Prostate gland (tissue), 2 donors: ENCODE measurements at regions not wholly inside any gene's neighbourhood (a gene's known extent, or its start where the extent isn't known, plus 50 kb on each side); places are given as distances from the start of the nearest gene placed in this dataset.
A peak's percentile ranks its signal among the peaks of the same experiment; 100 is the strongest.

Source experiments
- DNase-seq: peaks from one replicate; pipeline ENCODE4 v3.0.0-alpha.2; 2019; ENCODE audit warnings: low spot score
- H3K27ac ChIP-seq, 2 donors: fragments of 200-600 bp; sonication (generic); 2 replicates each; pipeline ENCODE4 v1.5.1; 2017 to 2019
- H3K27me3 ChIP-seq: fragments of 200-600 bp; sonication (generic); replicated peaks from 2 replicates; pipeline ENCODE4 v1.5.1; 2019; ENCODE audit not compliant: insufficient read depth
- H3K36me3 ChIP-seq, 2 donors: fragments of 200-600 bp; sonication (generic); 1 replicate in 1 of 2; 2 replicates in 1 of 2; pipeline versions ENCODE4 v1.5.1 to v1.8.1; 2017 to 2019
- H3K4me1 ChIP-seq: fragments of 200-600 bp; sonication (generic); replicated peaks from 2 replicates; pipeline ENCODE4 v1.5.1; 2019
- H3K4me3 ChIP-seq, 2 donors: fragments of 200-600 bp; sonication (generic); 2 replicates each; pipeline ENCODE4 v1.5.1; 2017 to 2019
- H3K9me3 ChIP-seq: fragments of 200-600 bp; sonication (generic); 2 replicates; pipeline ENCODE4 v1.5.1; 2017
- POLR2A ChIP-seq: fragments of 450-650 bp; IDR thresholded peaks from one replicate; pipeline ENCODE4 v1.6.1; 2016; ENCODE audit warnings: antibody characterized with exemption, mild to moderate bottlenecking
- POLR2AphosphoS5 ChIP-seq: sonication (generic); formaldehyde crosslinking; IDR thresholded peaks from one replicate; pipeline ENCODE4 v1.6.1; 2017; ENCODE audit warnings: antibody characterized with exemption
- WGBS: methylation state at CpG from one replicate; pipeline ENCODE4 v1.1.5; 2018; 5-methylcytosine and 5-hydroxymethylcytosine counted together
- intact Hi-C: fragments of 100-400 bp; cut with DNase I; formaldehyde crosslinking; loops from one replicate; pipeline ENCODE4 v1.14.2; 2022
- TF ChIP-seq, protein P1 (sequence below), 4 experiments: fragments of 200-600 bp in 2 of 4; fragments of 450-650 bp in 2 of 4; sonication (generic) in 2 of 4; IDR thresholded peaks; 1 replicate in 3 of 4; 2 replicates in 1 of 4; pipeline ENCODE4 v1.5.1; 2016 to 2019; ENCODE audit warnings: antibody characterized with exemption in 4 of 4, mild to moderate bottlenecking in 2 of 4, moderate library complexity in 2 of 4

DNA sequence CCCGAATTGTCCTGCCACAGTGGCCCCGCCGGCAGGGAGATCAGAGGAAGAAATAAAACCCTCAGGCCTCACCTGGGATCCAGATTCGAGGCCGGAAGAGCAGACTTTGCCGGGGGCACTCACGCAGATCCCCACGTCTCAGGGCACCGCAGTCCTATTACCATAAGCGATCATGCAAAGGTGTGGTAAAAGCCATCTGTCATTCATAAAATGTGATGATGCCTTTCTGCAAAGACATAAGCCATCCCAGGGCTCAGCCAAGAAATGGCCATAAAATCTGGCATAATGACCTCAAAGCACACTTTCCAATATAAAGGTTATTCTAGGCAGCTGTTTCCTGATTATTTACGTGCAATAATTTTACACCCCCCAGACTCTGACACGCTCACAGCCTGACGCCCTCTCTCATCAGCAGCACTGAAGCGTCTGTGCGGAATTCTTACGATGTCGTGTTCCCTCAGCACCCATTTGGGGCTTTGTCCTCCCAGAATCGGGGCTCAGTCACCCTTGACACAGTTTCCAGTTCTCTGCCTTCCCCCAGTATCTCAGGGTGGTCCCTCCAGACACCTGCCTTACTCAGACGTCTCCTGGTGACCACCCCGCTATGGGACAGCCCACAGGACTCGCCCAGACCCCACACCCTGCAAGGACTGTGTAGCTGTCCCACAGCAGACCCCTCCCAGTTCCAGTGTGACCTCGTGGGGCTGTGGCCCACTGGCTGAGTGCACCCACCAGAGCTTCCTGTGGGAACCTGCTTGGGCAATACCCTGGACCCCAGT lies 74.3 kb upstream of the FAM20C start:
- H3K27ac ChIP-seq: no peak overlapping the region
- DNase-seq: no peak
- no peaks in the 10 kb centered on the region for H3K27me3 ChIP-seq
- no peak overlapping the region for H3K4me3 ChIP-seq
- H3K9me3 ChIP-seq: no peaks in the 10 kb centered on the region
- H3K4me1 ChIP-seq: peaks cover 5% of the 10 kb centered on the region
- WGBS: 83% methylated on average over 13 of the region's 22 CpGs
- H3K36me3 ChIP-seq: no peaks in the 10 kb centered on the region
- TF ChIP-seq POLR2A: no peak
- TF ChIP-seq, protein P1, sequence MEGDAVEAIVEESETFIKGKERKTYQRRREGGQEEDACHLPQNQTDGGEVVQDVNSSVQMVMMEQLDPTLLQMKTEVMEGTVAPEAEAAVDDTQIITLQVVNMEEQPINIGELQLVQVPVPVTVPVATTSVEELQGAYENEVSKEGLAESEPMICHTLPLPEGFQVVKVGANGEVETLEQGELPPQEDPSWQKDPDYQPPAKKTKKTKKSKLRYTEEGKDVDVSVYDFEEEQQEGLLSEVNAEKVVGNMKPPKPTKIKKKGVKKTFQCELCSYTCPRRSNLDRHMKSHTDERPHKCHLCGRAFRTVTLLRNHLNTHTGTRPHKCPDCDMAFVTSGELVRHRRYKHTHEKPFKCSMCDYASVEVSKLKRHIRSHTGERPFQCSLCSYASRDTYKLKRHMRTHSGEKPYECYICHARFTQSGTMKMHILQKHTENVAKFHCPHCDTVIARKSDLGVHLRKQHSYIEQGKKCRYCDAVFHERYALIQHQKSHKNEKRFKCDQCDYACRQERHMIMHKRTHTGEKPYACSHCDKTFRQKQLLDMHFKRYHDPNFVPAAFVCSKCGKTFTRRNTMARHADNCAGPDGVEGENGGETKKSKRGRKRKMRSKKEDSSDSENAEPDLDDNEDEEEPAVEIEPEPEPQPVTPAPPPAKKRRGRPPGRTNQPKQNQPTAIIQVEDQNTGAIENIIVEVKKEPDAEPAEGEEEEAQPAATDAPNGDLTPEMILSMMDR (IDR thresholded peaks at IDR 0.05): no peak
- intact Hi-C loops: no loop called here

DNA sequence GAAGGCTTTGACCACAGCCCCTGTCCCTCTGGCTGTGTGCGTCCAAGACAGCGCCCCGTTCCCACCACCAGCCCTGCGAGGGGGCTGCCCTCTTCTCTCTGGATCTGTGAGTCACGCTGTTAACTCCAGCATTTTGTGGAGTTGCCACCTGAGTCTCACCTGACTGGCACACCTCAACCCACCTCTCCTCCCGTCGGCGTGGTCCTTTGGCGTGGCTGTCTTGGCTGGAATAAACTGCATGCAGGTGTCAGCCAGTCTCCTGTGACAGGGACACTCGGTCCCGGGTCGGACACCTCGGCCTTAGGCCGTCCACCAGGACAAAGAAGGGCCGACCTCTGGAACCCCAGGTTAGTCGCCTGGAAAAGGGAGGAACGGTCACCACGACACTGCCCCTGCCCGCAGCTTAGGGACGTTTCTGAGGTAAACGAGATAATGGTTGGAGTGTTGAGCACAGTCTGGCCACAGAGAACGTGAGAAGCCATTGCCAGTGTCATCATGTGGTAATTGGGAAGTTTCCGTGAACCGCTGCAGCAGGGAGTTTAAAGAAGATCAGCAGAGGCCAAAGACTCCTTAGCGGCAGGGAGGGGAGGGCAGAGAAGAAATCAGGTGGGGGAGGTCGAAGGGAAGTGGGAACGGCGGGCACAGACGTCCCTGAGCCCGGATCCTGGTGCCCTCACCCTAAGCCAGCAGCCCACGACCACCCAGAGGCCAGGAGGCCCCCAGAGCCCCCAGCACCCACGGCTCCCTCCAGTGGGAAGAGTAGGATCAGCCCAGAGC lies 73.6 kb upstream of the FAM20C start:
- Histone ChIP-seq H3K4me3 (no peak overlapping the region), H3K27me3 (no peaks in the 10 kb centered on the region), H3K9me3 (no peaks in the 10 kb centered on the region), H3K4me1 (peaks cover 5% of the 10 kb centered on the region), H3K36me3 (no peaks in the 10 kb centered on the region), H3K27ac (peak overlapping the region; percentile 12 to 30)
- intact Hi-C loops: no loop called here
- 82% methylated on average over 32 of the region's 32 CpGs for WGBS
- no peak for DNase-seq
- TF ChIP-seq POLR2AphosphoS5 (no peak), POLR2A (no peak)
- TF ChIP-seq, protein P1 (IDR thresholded peaks at IDR 0.05): no peak

DNA sequence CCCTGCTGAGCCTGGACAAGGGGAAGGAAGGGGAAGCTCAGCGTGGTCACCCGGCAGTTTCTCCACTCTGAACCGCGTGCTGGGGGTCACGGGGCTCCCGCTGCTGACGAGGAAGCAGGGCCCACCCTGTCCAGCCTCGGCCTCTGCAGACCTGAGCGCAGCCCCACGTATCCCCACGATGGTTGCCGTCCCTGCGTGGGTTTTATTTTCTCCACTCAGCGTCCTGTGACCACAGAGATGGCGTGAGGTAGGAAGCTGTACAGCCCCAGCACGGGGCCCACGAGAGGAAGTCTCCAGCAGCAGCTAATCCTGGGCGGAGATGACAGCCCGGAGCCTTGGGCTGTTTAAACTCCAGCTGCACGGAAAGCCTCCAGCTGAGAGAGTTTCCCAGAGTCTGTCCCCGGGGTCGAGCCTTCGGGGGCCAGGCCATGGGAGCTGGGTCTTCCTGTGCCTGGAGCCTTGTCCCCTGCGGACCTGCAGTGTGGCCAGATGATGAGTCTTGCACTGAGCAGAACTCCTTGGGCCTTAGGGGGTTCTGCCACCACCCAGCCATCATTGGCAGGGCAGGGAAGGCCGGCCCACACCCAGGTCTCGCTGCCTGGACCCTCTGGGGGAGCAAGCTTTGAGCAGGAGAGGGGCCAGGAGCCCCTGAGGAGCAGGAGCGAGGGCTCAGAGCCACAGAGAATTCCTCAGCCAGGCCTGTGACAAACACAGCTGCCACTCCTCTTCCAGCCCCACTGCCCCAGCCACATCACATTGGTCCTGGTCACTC lies 72.8 kb upstream of the FAM20C start:
- Histone ChIP-seq H3K4me1 (peaks cover 5% of the 10 kb centered on the region), H3K4me3 (no peak overlapping the region), H3K27me3 (no peaks in the 10 kb centered on the region), H3K36me3 (no peaks in the 10 kb centered on the region), H3K9me3 (no peaks in the 10 kb centered on the region), H3K27ac (peak overlapping the region; percentile 12 to 30)
- intact Hi-C loops: no loop called here
- no peak for DNase-seq
- WGBS: 62% methylated on average over 27 of the region's 27 CpGs
- TF ChIP-seq, protein P1 (IDR thresholded peaks at IDR 0.05): no peak
- TF ChIP-seq POLR2AphosphoS5: no peak
- TF ChIP-seq POLR2A: no peak

DNA sequence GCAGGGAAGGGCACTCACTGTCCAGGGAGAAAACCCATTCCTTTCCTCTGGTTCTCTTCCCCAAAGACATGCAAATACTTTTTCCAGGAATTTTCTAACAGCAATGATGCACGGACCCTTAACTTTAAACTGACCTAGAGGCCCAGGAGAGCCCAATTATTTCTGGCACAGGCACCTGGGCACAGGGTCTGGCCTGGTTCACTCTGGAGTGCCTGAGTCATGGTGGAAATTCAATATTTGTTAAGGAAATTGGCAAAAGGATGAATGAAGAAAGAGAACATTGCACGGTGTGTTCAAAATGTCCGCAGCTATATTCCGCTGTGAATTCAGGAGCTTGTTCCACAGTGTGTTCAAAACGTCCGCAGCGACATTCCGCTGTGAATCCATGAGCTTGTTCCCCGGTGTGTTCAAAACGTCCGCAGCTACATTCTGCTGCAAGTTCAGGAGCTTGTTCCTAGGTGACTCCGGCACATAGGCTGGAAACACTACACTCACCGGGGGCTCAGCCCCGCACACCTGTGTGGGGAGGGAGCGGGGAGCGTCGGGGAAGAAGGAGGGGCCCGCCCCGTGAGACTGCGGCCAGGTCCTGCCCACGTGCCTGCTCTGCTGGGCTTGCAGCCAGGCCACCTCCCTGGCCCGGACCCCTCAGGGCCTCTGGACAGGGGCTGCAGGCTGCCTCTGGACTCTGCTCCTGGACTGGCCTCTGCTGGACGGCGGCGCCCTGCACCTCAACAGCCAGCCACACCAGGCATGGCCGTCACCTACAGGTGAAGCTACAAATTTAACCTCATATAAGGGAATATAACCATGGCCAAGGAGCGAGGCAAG lies 72.0 kb upstream of the FAM20C start:
- intact Hi-C loops: no loop called here
- H3K4me1 ChIP-seq: peaks cover 5% of the 10 kb centered on the region
- DNase-seq: no peak
- no peak overlapping the region for H3K4me3 ChIP-seq
- 46% methylated on average over 24 of the region's 27 CpGs for WGBS
- no peaks in the 10 kb centered on the region for H3K9me3 ChIP-seq
- H3K27ac ChIP-seq: peak overlapping the region; percentile 12 to 30
- no peaks in the 10 kb centered on the region for H3K27me3 ChIP-seq
- TF ChIP-seq POLR2A: no peak
- TF ChIP-seq POLR2AphosphoS5: no peak
- TF ChIP-seq, protein P1 (IDR thresholded peaks at IDR 0.05): no peak
- H3K36me3 ChIP-seq: no peaks in the 10 kb centered on the region
